Liver (tissue), 8 donors: ENCODE measurements at regions not wholly inside any gene's neighbourhood (a gene's known extent, or its start where the extent isn't known, plus 50 kb on each side); places are given as distances from the start of the nearest gene placed in this dataset.

Source experiments
- DNase-seq: peaks from one replicate; pipeline ENCODE4 v3.0.0-alpha.2; 2017; ENCODE audit warnings: low spot score
- H3K27ac ChIP-seq, 2 donors: one replicate each; pipeline ENCODE4 v1.7.0; 2013; ENCODE audit warnings: inconsistent platforms in 2 of 2, low read length in 2 of 2, control low read depth in 1 of 2, low read depth in 1 of 2, mild to moderate bottlenecking in 1 of 2
- H3K27me3 ChIP-seq, 4 donors: one replicate each; pipeline versions ENCODE4 v1.6.1 to v1.7.0; 2013; ENCODE audit warnings: low read length in 3 of 4, inconsistent platforms in 1 of 4, mild to moderate bottlenecking in 1 of 4, moderate library complexity in 1 of 4; ENCODE audit not compliant: control insufficient read depth in 4 of 4, insufficient read depth in 4 of 4
- H3K36me3 ChIP-seq, 4 donors: one replicate each; pipeline versions ENCODE4 v1.6.1 to v1.7.0; 2013; ENCODE audit warnings: low read length in 3 of 4, mild to moderate bottlenecking in 3 of 4, low read depth in 1 of 4, moderate library complexity in 1 of 4; ENCODE audit not compliant: control insufficient read depth in 4 of 4, insufficient read depth in 3 of 4
- H3K4me1 ChIP-seq, 4 donors: one replicate each; pipeline versions ENCODE4 v1.6.1 to v1.7.0; 2013; ENCODE audit warnings: low read length in 3 of 4, mild to moderate bottlenecking in 3 of 4, moderate library complexity in 1 of 4; ENCODE audit not compliant: control insufficient read depth in 4 of 4, insufficient read depth in 4 of 4
- H3K4me3 ChIP-seq, 3 donors: one replicate each; pipeline versions ENCODE4 v1.6.1 to v1.7.0; 2013; ENCODE audit warnings: low read length in 3 of 3, control low read depth in 1 of 3, low read depth in 1 of 3, mild to moderate bottlenecking in 1 of 3
- H3K9ac ChIP-seq, 2 donors: one replicate each; pipeline ENCODE4 v1.7.0; 2013; ENCODE audit warnings: low read length in 2 of 2, mild to moderate bottlenecking in 2 of 2, moderate library complexity in 2 of 2, control low read depth in 1 of 2, low read depth in 1 of 2
- H3K9me3 ChIP-seq, 4 donors: one replicate each; pipeline versions ENCODE4 v1.6.1 to v1.7.0; 2013; ENCODE audit warnings: low read length in 3 of 4; ENCODE audit not compliant: control insufficient read depth in 4 of 4
- EGR1 ChIP-seq, 2 donors: IDR thresholded peaks; 2 replicates each; pipeline ENCODE4 v1.6.1; 2016 to 2018; ENCODE audit warnings: antibody characterized with exemption in 2 of 2, low read depth in 2 of 2
- FOXA2 ChIP-seq: IDR thresholded peaks from 2 replicates; pipeline ENCODE4 v1.6.1; 2016; ENCODE audit warnings: antibody characterized with exemption
- GABPA ChIP-seq, 2 donors: IDR thresholded peaks in 1 of 2; conservative IDR thresholded peaks in 1 of 2; 2 replicates each; pipeline ENCODE4 v1.6.1; 2016; ENCODE audit warnings: antibody characterized with exemption in 2 of 2, mild to moderate bottlenecking in 1 of 2, moderate library complexity in 1 of 2
- HNF4A ChIP-seq, 2 donors: conservative IDR thresholded peaks; 2 replicates each; pipeline ENCODE4 v1.6.1; 2016; ENCODE audit warnings: antibody characterized with exemption in 2 of 2, mild to moderate bottlenecking in 2 of 2
- HNF4G ChIP-seq: IDR thresholded peaks from 2 replicates; pipeline ENCODE4 v1.6.1; 2016; ENCODE audit warnings: antibody characterized with exemption
- JUND ChIP-seq, 2 donors: IDR thresholded peaks; 2 replicates each; pipeline ENCODE4 v1.6.1; 2016; ENCODE audit warnings: antibody characterized with exemption in 2 of 2
- RAD21 ChIP-seq, 2 donors: IDR thresholded peaks; 2 replicates each; pipeline ENCODE4 v1.6.1; 2016; ENCODE audit warnings: antibody characterized with exemption in 2 of 2, mild to moderate bottlenecking in 2 of 2
- RXRA ChIP-seq, 2 donors: IDR thresholded peaks; 2 replicates each; pipeline ENCODE4 v1.6.1; 2017 to 2018; ENCODE audit warnings: antibody characterized with exemption in 2 of 2, mild to moderate bottlenecking in 1 of 2
- SP1 ChIP-seq: IDR thresholded peaks from 2 replicates; pipeline ENCODE4 v1.6.1; 2018; ENCODE audit warnings: antibody characterized with exemption, mild to moderate bottlenecking
- TAF1 ChIP-seq: conservative IDR thresholded peaks from 2 replicates; pipeline ENCODE4 v1.6.1; 2016; ENCODE audit warnings: antibody characterized with exemption, mild to moderate bottlenecking
- WGBS: extraction: QIAGEN DNeasy Blood & Tissue Kit; methylation state at CpG from one replicate; pipeline ENCODE4 v1.1.7; 2013; 5-methylcytosine and 5-hydroxymethylcytosine counted together
- TF ChIP-seq, protein P1 (sequence below): IDR thresholded peaks from 2 replicates; pipeline ENCODE4 v1.6.1; 2016; ENCODE audit warnings: antibody characterized with exemption
- TF ChIP-seq, protein P2 (sequence below): IDR thresholded peaks from 2 replicates; pipeline ENCODE4 v1.6.1; 2016; ENCODE audit warnings: antibody characterized with exemption
- TF ChIP-seq, protein P3 (sequence below): IDR thresholded peaks from 2 replicates; pipeline ENCODE4 v1.6.1; 2016; ENCODE audit warnings: antibody characterized with exemption
- TF ChIP-seq, protein P4 (sequence below): IDR thresholded peaks from 2 replicates; pipeline ENCODE4 v1.6.1; 2016; ENCODE audit warnings: antibody characterized with exemption, mild to moderate bottlenecking
- TF ChIP-seq, protein P5 (sequence below): fragments of 150-350 bp; IDR thresholded peaks from 2 replicates; pipeline ENCODE4 v1.5.1; 2017; ENCODE audit warnings: improper control_type of control experiment, low read depth, low read length; ENCODE audit not compliant: missing input control
- donor health status: healthy.
- donor health status: healthy.
- donor health status: healthy.
- donor health status: healthy.
- donor health status: healthy.

DNA sequence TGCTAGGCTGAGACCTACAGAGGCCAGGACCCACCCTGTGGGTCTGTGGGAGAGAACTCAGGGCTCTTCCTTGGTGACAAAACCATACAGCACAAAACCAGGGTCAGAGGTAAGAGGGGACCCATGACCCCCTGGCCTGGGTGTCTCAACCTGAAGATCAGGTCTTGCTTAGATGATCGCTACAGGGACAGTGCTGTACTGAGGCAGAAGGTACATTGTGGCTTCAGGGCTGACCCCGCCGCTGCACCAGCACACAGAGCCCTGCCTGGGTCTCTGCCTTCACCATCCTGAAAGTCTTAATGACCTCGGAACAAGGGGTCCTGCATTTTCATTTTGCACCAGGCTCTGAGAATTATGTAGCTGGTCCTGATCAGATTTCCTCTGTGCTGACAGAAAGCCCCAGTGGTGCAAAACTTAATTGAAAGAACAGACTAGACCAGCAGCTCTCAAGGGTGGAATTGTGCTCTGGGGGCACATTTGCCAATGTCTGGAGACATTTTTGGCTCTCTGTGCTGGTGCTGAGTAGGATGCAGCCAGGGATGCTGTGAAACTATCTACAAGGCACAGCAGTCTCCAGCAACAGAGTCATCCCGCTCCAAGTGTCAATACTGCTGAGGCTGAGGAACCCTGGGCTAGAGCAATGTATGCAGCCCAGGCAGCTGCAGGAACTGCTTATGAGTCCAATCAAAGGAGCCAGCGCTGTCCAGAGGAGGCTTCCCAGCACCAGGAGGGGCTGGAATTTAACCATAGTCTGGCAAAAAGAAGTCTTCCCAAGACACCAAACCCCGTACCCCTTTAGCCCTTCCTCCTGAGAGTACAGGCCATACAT is 254.9 kb downstream of the ERMARD start:
- DNase-seq: no peak
- no peaks in the 10 kb centered on the region for H3K4me1 ChIP-seq
- no peak overlapping the region for H3K4me3 ChIP-seq
- no peak overlapping the region for H3K9ac ChIP-seq
- no peaks in the 10 kb centered on the region for H3K27me3 ChIP-seq
- WGBS: 86% methylated on average over 7 of the region's 7 CpGs
- no peak overlapping the region for H3K27ac ChIP-seq
- TF ChIP-seq, protein P1, sequence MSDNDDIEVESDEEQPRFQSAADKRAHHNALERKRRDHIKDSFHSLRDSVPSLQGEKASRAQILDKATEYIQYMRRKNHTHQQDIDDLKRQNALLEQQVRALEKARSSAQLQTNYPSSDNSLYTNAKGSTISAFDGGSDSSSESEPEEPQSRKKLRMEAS: no peak
- no peak for TF ChIP-seq RXRA (IDR thresholded peaks at IDR 0.05)
- no peak for TF ChIP-seq EGR1 (IDR thresholded peaks at IDR 0.05; ENCODE audit: low read depth in 2 of 2)
- no peak for TF ChIP-seq FOXA2
- no peak for TF ChIP-seq SP1
- TF ChIP-seq HNF4A (conservative IDR thresholded peaks at IDR 0.05): no peak
- TF ChIP-seq, protein P2, sequence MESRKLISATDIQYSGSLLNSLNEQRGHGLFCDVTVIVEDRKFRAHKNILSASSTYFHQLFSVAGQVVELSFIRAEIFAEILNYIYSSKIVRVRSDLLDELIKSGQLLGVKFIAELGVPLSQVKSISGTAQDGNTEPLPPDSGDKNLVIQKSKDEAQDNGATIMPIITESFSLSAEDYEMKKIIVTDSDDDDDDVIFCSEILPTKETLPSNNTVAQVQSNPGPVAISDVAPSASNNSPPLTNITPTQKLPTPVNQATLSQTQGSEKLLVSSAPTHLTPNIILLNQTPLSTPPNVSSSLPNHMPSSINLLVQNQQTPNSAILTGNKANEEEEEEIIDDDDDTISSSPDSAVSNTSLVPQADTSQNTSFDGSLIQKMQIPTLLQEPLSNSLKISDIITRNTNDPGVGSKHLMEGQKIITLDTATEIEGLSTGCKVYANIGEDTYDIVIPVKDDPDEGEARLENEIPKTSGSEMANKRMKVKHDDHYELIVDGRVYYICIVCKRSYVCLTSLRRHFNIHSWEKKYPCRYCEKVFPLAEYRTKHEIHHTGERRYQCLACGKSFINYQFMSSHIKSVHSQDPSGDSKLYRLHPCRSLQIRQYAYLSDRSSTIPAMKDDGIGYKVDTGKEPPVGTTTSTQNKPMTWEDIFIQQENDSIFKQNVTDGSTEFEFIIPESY: no peak
- TF ChIP-seq RAD21 (IDR thresholded peaks at IDR 0.05): no peak
- TF ChIP-seq HNF4G: no peak
- TF ChIP-seq, protein P3, sequence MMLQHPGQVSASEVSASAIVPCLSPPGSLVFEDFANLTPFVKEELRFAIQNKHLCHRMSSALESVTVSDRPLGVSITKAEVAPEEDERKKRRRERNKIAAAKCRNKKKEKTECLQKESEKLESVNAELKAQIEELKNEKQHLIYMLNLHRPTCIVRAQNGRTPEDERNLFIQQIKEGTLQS: no peak
- TF ChIP-seq, protein P4, sequence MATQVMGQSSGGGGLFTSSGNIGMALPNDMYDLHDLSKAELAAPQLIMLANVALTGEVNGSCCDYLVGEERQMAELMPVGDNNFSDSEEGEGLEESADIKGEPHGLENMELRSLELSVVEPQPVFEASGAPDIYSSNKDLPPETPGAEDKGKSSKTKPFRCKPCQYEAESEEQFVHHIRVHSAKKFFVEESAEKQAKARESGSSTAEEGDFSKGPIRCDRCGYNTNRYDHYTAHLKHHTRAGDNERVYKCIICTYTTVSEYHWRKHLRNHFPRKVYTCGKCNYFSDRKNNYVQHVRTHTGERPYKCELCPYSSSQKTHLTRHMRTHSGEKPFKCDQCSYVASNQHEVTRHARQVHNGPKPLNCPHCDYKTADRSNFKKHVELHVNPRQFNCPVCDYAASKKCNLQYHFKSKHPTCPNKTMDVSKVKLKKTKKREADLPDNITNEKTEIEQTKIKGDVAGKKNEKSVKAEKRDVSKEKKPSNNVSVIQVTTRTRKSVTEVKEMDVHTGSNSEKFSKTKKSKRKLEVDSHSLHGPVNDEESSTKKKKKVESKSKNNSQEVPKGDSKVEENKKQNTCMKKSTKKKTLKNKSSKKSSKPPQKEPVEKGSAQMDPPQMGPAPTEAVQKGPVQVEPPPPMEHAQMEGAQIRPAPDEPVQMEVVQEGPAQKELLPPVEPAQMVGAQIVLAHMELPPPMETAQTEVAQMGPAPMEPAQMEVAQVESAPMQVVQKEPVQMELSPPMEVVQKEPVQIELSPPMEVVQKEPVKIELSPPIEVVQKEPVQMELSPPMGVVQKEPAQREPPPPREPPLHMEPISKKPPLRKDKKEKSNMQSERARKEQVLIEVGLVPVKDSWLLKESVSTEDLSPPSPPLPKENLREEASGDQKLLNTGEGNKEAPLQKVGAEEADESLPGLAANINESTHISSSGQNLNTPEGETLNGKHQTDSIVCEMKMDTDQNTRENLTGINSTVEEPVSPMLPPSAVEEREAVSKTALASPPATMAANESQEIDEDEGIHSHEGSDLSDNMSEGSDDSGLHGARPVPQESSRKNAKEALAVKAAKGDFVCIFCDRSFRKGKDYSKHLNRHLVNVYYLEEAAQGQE: no peak
- TF ChIP-seq, protein P5, sequence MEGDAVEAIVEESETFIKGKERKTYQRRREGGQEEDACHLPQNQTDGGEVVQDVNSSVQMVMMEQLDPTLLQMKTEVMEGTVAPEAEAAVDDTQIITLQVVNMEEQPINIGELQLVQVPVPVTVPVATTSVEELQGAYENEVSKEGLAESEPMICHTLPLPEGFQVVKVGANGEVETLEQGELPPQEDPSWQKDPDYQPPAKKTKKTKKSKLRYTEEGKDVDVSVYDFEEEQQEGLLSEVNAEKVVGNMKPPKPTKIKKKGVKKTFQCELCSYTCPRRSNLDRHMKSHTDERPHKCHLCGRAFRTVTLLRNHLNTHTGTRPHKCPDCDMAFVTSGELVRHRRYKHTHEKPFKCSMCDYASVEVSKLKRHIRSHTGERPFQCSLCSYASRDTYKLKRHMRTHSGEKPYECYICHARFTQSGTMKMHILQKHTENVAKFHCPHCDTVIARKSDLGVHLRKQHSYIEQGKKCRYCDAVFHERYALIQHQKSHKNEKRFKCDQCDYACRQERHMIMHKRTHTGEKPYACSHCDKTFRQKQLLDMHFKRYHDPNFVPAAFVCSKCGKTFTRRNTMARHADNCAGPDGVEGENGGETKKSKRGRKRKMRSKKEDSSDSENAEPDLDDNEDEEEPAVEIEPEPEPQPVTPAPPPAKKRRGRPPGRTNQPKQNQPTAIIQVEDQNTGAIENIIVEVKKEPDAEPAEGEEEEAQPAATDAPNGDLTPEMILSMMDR: no peak
- no peak for TF ChIP-seq GABPA (IDR thresholded peaks at IDR 0.05 in 1 of 2, conservative IDR thresholded peaks at IDR 0.05 in 1 of 2)
- H3K9me3 ChIP-seq: peaks cover 0 to 5% (median 2%) of the 10 kb centered on the region in 4 donors
- no peaks in the 10 kb centered on the region for H3K36me3 ChIP-seq

DNA sequence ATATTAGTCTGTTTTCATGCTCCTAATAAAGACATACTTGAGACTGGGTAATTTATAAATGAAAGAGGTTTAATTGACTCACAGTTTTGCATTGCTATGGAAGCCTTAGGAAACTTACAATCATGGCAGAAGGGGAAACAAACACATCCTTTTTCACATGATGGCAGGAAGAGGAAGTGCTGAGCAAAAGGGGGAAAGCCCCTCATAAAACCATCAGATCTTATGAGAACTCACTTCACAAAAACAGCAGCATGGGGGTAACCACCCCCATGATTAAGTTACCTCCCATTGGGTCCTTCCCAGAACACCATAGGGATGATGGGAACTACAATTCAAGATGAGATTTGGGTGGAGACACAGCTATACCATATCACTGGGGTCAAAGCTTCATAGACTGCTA is 254.2 kb downstream of the ERMARD start:
- no peak overlapping the region for H3K27ac ChIP-seq
- H3K27me3 ChIP-seq: no peaks in the 10 kb centered on the region
- DNase-seq: no peak
- no peak overlapping the region for H3K9ac ChIP-seq
- peaks cover 0 to 5% (median 2%) of the 10 kb centered on the region in 4 donors for H3K9me3 ChIP-seq
- H3K4me3 ChIP-seq: no peak overlapping the region
- no peaks in the 10 kb centered on the region for H3K36me3 ChIP-seq
- no peaks in the 10 kb centered on the region for H3K4me1 ChIP-seq
- no peak for TF ChIP-seq TAF1
- TF ChIP-seq JUND (IDR thresholded peaks at IDR 0.05): no peak
